ENCODE measurements at regions not wholly inside any gene's neighbourhood (a gene's known extent, or its start where the extent isn't known, plus 50 kb on each side); places are given as distances from the start of the nearest gene placed in this dataset.

- no peak for TF ChIP-seq POLR2AphosphoS5 (IDR thresholded peaks at IDR 0.05; ENCODE audit: insufficient read depth, low read depth, low read length)
- TF ChIP-seq, protein P1, sequence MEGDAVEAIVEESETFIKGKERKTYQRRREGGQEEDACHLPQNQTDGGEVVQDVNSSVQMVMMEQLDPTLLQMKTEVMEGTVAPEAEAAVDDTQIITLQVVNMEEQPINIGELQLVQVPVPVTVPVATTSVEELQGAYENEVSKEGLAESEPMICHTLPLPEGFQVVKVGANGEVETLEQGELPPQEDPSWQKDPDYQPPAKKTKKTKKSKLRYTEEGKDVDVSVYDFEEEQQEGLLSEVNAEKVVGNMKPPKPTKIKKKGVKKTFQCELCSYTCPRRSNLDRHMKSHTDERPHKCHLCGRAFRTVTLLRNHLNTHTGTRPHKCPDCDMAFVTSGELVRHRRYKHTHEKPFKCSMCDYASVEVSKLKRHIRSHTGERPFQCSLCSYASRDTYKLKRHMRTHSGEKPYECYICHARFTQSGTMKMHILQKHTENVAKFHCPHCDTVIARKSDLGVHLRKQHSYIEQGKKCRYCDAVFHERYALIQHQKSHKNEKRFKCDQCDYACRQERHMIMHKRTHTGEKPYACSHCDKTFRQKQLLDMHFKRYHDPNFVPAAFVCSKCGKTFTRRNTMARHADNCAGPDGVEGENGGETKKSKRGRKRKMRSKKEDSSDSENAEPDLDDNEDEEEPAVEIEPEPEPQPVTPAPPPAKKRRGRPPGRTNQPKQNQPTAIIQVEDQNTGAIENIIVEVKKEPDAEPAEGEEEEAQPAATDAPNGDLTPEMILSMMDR (IDR thresholded peaks at IDR 0.05; ENCODE audit: extremely low read depth in 1 of 2, insufficient read depth in 1 of 2, low read depth in 1 of 2, low read length in 2 of 2) = no peak
- TF ChIP-seq, protein P2, sequence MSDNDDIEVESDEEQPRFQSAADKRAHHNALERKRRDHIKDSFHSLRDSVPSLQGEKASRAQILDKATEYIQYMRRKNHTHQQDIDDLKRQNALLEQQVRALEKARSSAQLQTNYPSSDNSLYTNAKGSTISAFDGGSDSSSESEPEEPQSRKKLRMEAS (IDR thresholded peaks at IDR 0.05; ENCODE audit: insufficient read depth, insufficient read length) = no peak
- TF ChIP-seq POLR2A (IDR thresholded peaks at IDR 0.05; ENCODE audit: low read depth, low read length) = no peak
- TF ChIP-seq MYC (IDR thresholded peaks at IDR 0.05; ENCODE audit: low read depth, low read length) = no peak
These were observed 411.8 kb upstream of the STXBP6 start for GRCh38 chr14:25461780-25462179.
